22Rv1 (cell line): ENCODE measurements at regions not wholly inside any gene's neighbourhood (a gene's known extent, or its start where the extent isn't known, plus 50 kb on each side); places are given as distances from the start of the nearest gene placed in this dataset.

Source experiments
- H3K27ac ChIP-seq: fragments of 450-650 bp; 2 replicates; pipeline ENCODE4 v1.5.1; 2017
- CTCF ChIP-seq: fragments of 450-650 bp; IDR thresholded peaks from 2 replicates; pipeline ENCODE4 v1.5.1; 2017; ENCODE audit warnings: mild to moderate bottlenecking
- ZFX ChIP-seq: fragments of 450-650 bp; IDR thresholded peaks from 2 replicates; pipeline ENCODE4 v1.6.1; 2017; ENCODE audit warnings: antibody characterized with exemption, borderline replicate concordance

GRCh38 chr10:113305871-113306270 lies 247.0 kb upstream of the HABP2 start:
- no peak for TF ChIP-seq ZFX
- no peak overlapping the region for H3K27ac ChIP-seq

- no peak for TF ChIP-seq ZFX
- no peak for TF ChIP-seq CTCF
- H3K27ac ChIP-seq: no peak overlapping the region
These were observed 243.1 kb upstream of the HABP2 start for GRCh38 chr10:113309791-113310190.

GRCh38 chr10:113310347-113310746 lies 242.5 kb upstream of the HABP2 start:
- TF ChIP-seq CTCF: no peak
- TF ChIP-seq ZFX: no peak
- no peak overlapping the region for H3K27ac ChIP-seq

GRCh38 chr10:113313048-113313602 lies 239.7 kb upstream of the HABP2 start:
- no peak overlapping the region for H3K27ac ChIP-seq
- TF ChIP-seq CTCF: no peak
- no peak for TF ChIP-seq ZFX

- no peak overlapping the region for H3K27ac ChIP-seq
- no peak for TF ChIP-seq CTCF
- TF ChIP-seq ZFX: no peak
These were observed 239.1 kb upstream of the HABP2 start for GRCh38 chr10:113313722-113314121.

GRCh38 chr10:113316506-113316905 lies 236.3 kb upstream of the HABP2 start:
- TF ChIP-seq ZFX: no peak
- no peak overlapping the region for H3K27ac ChIP-seq

GRCh38 chr10:113317489-113317888 lies 235.4 kb upstream of the HABP2 start:
- H3K27ac ChIP-seq: no peak overlapping the region
- no peak for TF ChIP-seq CTCF
- TF ChIP-seq ZFX: no peak

- TF ChIP-seq CTCF (no peak), ZFX (no peak)
- H3K27ac ChIP-seq: no peak overlapping the region
These were observed 233.4 kb upstream of the HABP2 start for GRCh38 chr10:113319479-113319878.
